Nephron (organoid): ENCODE measurements at regions not wholly inside any gene's neighbourhood (a gene's known extent, or its start where the extent isn't known, plus 50 kb on each side); places are given as distances from the start of the nearest gene placed in this dataset.

Source experiments
- H3K27ac Mint-ChIP-seq, 3 experiments: 2 replicates each; pipeline ENCODE4 v1.8.0; 2020; ENCODE audit warnings: mixed read lengths in 3 of 3, mild to moderate bottlenecking in 2 of 3, moderate library complexity in 1 of 3
- H3K27me3 Mint-ChIP-seq: 2 replicates; pipeline ENCODE4 v1.8.0; 2021; ENCODE audit warnings: low read depth, mild to moderate bottlenecking, moderate library complexity, mixed read lengths
- H3K36me3 Mint-ChIP-seq: 2 replicates; pipeline ENCODE4 v1.8.0; 2020; ENCODE audit warnings: low read depth, mixed read lengths
- H3K4me1 Mint-ChIP-seq: 2 replicates; pipeline ENCODE4 v1.8.0; 2020; ENCODE audit warnings: mixed read lengths
- H3K4me3 Mint-ChIP-seq, 3 experiments: 2 replicates each; pipeline ENCODE4 v1.8.0; 2020; ENCODE audit warnings: mild to moderate bottlenecking in 3 of 3, mixed read lengths in 3 of 3, moderate library complexity in 2 of 3
- H3K9me3 Mint-ChIP-seq: 2 replicates; pipeline ENCODE4 v1.8.0; 2020; ENCODE audit warnings: mixed read lengths
- CTCF ChIP-seq, 3 experiments: fragments of 200-600 bp; sonication (generic); IDR thresholded peaks; one replicate each; pipeline ENCODE4 v1.5.0; 2021; ENCODE audit warnings: antibody characterized with exemption in 3 of 3; ENCODE audit not compliant: unreplicated experiment in 3 of 3

- no peaks in the 10 kb centered on the region for H3K9me3 Mint-ChIP-seq
- no peak overlapping the region for H3K27ac Mint-ChIP-seq
- H3K27me3 Mint-ChIP-seq = peaks cover 4% of the 10 kb centered on the region
- H3K36me3 Mint-ChIP-seq = no peaks in the 10 kb centered on the region
- H3K4me3 Mint-ChIP-seq = no peak overlapping the region
- no peak for TF ChIP-seq CTCF (IDR thresholded peaks at IDR 0.05; ENCODE audit: unreplicated experiment in 3 of 3)
- H3K4me1 Mint-ChIP-seq = no peaks in the 10 kb centered on the region
Observed at GRCh38 chr4:171650543-171650942, 162.7 kb upstream of the GALNTL6 start.

GRCh38 chr4:171648926-171649325 lies 164.3 kb upstream of the GALNTL6 start:
- H3K4me3 Mint-ChIP-seq = no peak overlapping the region
- H3K27ac Mint-ChIP-seq = no peak overlapping the region
- no peaks in the 10 kb centered on the region for H3K36me3 Mint-ChIP-seq
- no peak for TF ChIP-seq CTCF (IDR thresholded peaks at IDR 0.05; ENCODE audit: unreplicated experiment in 3 of 3)
- no peaks in the 10 kb centered on the region for H3K4me1 Mint-ChIP-seq
- no peaks in the 10 kb centered on the region for H3K9me3 Mint-ChIP-seq
- peaks cover 7% of the 10 kb centered on the region for H3K27me3 Mint-ChIP-seq

- Mint-ChIP-seq H3K27ac (no peak overlapping the region), H3K4me3 (no peak overlapping the region), H3K4me1 (no peaks in the 10 kb centered on the region), H3K27me3 (peaks cover 7% of the 10 kb centered on the region), H3K36me3 (no peaks in the 10 kb centered on the region), H3K9me3 (no peaks in the 10 kb centered on the region)
- TF ChIP-seq CTCF (IDR thresholded peaks at IDR 0.05; ENCODE audit: unreplicated experiment in 3 of 3) = no peak
Observed at GRCh38 chr4:171646984-171647383, 166.2 kb upstream of the GALNTL6 start.

DNA sequence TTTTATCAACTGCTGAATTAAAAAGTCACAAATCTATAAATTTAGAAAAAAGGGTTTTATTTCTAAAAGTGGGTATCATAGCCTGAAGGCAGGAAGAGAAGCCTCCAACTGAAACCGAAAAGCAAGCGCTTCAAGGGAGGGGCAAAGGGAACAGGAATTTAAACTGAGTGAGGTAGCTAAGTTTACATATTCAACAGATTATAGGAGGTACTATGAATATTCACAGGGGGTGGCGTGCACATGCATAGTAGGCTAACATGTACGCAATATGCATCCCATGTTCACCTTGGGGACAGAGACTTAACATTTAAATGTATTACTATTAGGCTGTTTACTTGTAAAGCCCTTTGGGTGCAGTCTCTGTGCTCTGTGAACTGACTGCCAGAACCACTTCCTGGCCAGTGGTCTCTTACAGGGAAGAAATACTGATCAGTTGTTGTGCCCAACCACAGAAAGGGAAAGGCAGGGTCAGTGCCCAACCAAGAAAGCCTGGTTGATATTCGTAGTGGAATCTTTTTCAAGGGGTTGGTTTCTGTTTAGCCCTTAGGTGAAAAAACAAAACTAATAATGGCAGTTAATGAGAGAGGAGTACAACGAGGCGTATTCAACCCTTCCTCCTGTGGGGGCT lies 168.7 kb upstream of the GALNTL6 start:
- TF ChIP-seq CTCF (IDR thresholded peaks at IDR 0.05; ENCODE audit: unreplicated experiment in 3 of 3) = no peak
- H3K4me3 Mint-ChIP-seq = no peak overlapping the region
- no peaks in the 10 kb centered on the region for H3K9me3 Mint-ChIP-seq
- no peaks in the 10 kb centered on the region for H3K4me1 Mint-ChIP-seq
- H3K36me3 Mint-ChIP-seq = no peaks in the 10 kb centered on the region
- peaks cover 7% of the 10 kb centered on the region for H3K27me3 Mint-ChIP-seq
- H3K27ac Mint-ChIP-seq = no peak overlapping the region

GRCh38 chr4:171639540-171639939 lies 173.7 kb upstream of the GALNTL6 start:
- H3K4me1 Mint-ChIP-seq = no peaks in the 10 kb centered on the region
- peaks cover under 1% of the 10 kb centered on the region for H3K27me3 Mint-ChIP-seq
- H3K9me3 Mint-ChIP-seq = no peaks in the 10 kb centered on the region
- TF ChIP-seq CTCF (IDR thresholded peaks at IDR 0.05; ENCODE audit: unreplicated experiment in 3 of 3) = no peak
- no peak overlapping the region for H3K4me3 Mint-ChIP-seq
- H3K36me3 Mint-ChIP-seq = no peaks in the 10 kb centered on the region
- H3K27ac Mint-ChIP-seq = peak overlapping the region in 2 of 3 experiments; percentile 18 to 41

DNA sequence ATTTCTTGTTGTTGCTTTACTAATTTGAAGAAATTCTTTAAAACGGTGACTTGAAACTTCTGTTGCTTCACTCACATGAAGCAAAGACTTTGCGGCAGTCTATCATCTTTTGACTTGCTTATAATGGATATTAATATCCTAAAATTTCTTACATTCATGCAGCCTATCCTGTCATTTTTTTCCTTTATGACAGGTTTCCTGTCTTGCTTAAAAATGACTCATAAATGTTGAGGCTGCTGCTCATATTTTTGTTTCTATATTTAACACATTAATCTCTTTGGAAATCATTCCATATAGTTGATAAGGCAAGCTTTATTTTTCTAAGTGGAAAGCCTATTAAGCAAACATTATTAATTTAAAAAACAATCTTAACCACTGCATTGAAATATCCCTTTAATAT lies 176.6 kb upstream of the GALNTL6 start:
- no peak overlapping the region for H3K4me3 Mint-ChIP-seq
- H3K27me3 Mint-ChIP-seq = no peaks in the 10 kb centered on the region
- peaks cover 3% of the 10 kb centered on the region for H3K9me3 Mint-ChIP-seq
- no peaks in the 10 kb centered on the region for H3K36me3 Mint-ChIP-seq
- no peaks in the 10 kb centered on the region for H3K4me1 Mint-ChIP-seq
- no peak for TF ChIP-seq CTCF (IDR thresholded peaks at IDR 0.05; ENCODE audit: unreplicated experiment in 3 of 3)
- H3K27ac Mint-ChIP-seq = no peak overlapping the region
